Epidermal melanocyte (primary cell): ENCODE measurements at regions not wholly inside any gene's neighbourhood (a gene's known extent, or its start where the extent isn't known, plus 50 kb on each side); places are given as distances from the start of the nearest gene placed in this dataset.

Experiments
- DNase-seq: peaks from one replicate; pipeline ENCODE4 v3.0.0; 2011; ENCODE audit warnings: low spot score; ENCODE audit not compliant: insufficient read length

- DNase-seq = no peak
Measured at GRCh38 chr18:78612801-78613200, 366.8 kb upstream of the SALL3 start.

GRCh38 chr18:78618726-78619125 lies 360.9 kb upstream of the SALL3 start:
- DNase-seq = no peak

GRCh38 chr18:78619854-78620253 lies 359.8 kb upstream of the SALL3 start:
- no peak for DNase-seq

- DNase-seq = no peak
Measured at GRCh38 chr18:78620326-78620725, 359.3 kb upstream of the SALL3 start.

GRCh38 chr18:78621141-78621755 lies 358.4 kb upstream of the SALL3 start:
- DNase-seq = no peak

DNA sequence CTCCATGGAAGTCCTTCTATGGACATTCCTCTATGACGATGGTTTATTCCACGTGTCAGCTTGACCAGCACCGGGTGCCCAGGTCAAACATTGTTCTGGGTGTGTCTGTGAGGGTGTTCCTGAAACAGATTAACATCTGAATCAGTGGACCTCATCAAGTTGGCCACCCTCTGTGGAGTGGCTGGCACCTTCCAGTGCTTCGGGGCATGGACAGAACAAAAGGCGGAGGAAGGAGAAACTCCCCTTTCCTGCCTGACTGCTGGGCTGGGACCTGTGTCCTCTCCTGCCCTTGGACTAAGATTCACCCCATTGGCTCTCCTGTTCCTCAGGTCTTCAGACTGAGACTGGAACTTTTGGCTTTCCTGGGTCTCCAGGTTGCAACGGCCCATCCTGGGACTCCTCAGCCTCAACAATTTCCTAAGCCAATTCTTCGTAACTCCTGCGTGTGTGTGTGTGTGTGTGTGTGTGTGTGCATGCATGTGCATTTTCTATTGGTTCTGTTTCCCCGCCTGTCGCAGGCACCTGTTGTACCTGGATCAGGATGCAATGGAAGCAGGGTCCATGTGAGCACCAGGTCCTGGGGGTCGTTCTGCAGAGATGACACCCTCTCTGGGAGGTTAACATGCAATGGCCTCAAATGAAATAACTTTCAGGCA lies 357.2 kb upstream of the SALL3 start:
- DNase-seq = no peak

DNA sequence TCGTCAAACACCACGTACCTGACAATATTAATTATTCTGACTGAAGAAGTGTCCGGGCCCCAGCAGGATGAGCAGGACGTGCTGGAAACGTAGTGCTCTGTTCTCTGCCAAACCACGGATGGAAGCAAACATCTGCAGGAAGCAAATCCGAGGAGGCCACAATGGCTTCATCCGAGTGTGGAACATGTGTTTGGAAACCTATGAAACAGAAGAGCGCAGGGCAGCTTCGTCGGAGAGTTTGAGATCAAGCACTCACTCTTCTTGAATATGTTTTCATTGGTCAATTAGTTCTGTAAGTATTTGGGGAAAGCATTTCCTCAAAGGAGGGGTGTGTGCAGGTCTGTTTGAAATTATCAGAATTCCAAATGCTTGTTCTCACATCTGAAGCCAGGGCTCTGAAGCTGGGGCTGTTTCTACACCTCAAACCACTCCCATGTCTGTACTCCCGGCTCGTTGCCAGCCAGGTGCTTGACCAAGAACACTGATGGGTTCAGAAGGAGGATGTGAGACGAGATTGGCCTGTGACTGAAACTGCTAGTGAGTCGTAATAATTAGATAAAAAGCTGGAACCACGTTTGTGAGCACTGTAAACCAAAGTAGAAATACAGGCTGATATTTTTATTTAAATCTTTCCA lies 356.6 kb upstream of the SALL3 start:
- no peak for DNase-seq

DNA sequence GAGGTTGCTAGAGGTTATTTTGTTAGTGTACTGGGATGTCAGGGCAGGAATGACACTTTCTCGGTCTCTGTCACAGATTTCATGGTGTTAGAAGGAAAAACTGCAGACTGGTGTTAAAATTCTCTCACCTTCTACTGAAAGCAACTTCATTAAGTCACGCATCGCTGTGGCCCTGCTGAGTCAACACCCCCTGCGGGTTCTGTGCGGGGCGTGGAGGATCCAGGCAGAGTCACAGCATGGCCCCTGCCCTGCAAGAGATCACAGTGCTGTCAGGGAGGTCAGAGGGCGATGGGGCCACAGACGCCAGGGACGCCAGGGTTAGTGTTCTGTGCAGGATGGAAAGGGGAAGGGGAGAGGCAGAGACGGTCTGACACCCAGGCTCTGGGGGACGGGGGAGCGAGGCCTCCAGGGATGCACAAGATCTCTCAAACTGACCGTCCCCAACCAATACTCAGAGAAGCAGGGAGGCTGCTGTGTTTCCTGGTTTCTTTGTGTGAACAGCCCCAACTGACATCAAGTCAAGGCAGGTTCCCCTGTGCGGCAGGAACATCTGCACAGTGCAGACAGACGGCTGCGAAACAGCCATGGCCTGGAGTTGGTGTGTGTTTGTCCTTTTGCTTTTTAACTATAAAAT lies 354.9 kb upstream of the SALL3 start:
- no peak for DNase-seq

DNA sequence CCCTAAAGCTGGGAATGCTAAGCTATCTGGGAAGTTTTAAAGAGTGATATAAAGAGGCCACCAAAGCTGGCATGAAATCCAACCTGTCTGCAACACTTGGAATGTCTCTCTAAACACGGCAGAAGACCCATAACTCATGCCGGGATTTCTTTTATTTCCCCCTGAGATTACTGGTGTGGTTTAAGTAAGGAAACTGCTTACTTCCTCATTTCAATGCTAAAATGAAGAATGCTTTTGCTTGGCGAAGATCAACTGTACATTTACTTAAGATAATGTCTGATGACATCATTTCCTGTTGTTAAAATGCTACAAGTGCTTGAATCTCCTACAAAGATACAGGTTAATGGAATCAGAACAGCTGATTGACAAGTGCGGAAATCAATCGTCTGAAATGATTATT lies 353.8 kb upstream of the SALL3 start:
- DNase-seq = no peak

- no peak for DNase-seq
Measured at GRCh38 chr18:78627551-78628346, 351.9 kb upstream of the SALL3 start.

DNA sequence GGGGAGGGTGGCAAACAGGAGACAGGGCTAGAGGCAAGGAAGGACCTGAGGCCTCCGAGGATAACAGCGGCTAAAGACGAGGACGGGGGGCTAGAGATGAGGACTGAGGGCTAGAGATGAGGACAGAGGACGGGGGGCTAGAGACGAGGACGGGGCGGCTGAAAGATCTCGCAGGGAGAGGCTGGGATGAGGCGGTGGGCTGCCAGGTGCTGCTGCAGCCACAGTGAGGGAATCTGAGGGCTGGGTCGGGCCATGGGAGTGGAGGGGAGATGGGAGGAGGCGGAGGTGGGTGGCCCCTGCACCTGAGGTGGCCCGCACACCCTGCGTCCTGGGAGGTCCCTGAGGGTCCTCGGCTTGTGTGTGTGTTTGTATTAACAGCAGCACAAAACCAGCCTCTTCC lies 350.2 kb upstream of the SALL3 start:
- DNase-seq = no peak

- no peak for DNase-seq
Measured at GRCh38 chr18:78630356-78630755, 349.3 kb upstream of the SALL3 start.

DNA sequence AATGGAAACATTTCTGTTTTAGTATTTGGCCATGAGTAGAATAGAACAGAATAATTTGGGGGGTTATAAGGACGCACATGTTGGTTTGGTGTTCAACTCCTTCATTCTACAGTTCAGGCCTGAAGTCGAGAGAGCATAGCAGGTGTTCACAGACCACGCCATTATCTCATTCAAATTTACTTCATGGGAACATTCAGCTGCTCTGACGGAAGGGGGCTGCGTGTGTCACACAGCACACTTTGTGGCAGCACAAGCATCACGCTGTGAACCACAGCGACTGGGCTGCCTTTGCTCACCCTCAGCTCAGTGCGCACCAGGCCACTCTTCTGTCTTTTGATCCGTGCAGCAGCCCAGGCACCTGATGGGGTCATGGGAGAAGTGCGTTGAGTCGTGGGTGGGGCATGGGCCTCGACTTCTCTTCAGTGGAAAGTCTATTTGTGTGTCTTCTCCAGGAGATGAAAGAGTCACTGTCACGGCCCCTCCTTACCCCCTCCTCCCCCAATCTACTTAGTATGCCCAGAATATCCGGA lies 348.6 kb upstream of the SALL3 start:
- no peak for DNase-seq

DNA sequence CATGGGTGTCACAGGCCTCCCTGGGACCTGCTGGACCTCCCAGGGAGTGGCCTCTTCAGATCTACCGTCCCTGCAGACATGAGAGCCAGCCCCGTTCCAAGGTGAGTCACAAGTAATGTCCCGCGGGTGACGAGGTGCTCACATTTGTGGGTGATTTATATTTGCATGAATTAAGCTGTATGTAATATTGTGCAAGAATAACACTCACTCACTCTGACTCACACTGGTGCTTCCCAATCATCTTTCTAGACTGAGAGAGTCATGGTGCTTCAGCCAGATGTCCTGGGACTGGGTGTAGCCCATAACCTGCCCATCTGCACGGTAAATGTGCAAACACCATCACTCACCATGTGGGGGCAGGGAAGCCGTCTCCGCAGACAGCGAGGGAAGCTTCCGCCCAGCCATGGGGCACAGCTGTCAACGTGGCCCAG lies 347.5 kb upstream of the SALL3 start:
- no peak for DNase-seq

DNA sequence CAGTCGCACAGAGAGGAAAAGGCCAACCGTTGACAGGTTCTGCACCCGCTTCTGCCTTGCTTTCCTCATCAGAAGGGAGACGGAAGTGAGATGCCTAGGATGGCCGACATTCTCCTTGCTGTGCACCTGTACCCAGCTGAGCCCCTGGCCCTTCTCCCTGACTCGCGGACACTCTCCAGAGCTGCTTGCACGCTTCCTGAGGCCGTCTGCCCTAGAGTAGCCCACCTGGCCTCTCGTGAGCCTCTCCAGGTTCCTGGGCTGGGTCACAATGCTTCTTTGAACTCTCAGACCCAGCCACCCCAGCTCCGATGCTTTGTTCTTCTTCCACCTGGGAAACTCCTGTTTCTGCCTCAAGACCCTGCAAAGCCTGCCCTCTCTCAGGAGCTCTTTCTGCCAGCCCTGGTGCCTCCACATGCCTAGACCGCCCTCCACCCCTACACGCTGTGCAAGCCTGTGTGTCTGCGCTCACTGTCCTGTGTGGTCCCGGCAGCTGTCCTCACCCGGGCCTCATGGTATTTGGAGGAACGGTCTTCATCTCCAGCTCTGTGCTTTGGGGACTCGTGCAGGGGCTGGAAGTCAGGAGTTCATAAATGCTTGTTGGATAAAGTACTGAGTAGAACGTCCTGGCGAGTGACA lies 345.4 kb upstream of the SALL3 start:
- no peak for DNase-seq

- DNase-seq = no peak
Measured at GRCh38 chr18:78635093-78635800, 344.4 kb upstream of the SALL3 start.

GRCh38 chr18:78636260-78636659 lies 343.4 kb upstream of the SALL3 start:
- DNase-seq = no peak

GRCh38 chr18:78637442-78638402 lies 341.9 kb upstream of the SALL3 start:
- no peak for DNase-seq
